ENCODE measurements at regions not wholly inside any gene's neighbourhood (a gene's known extent, or its start where the extent isn't known, plus 50 kb on each side); places are given as distances from the start of the nearest gene placed in this dataset.

- no peak overlapping the region for H3K4me3 Mint-ChIP-seq
- H3K27ac Mint-ChIP-seq (ENCODE audit: low read depth): no peak overlapping the region
Measured at GRCh38 chr9:107972346-107972745, 482.8 kb upstream of the KLF4 start.

GRCh38 chr9:107971241-107971640 lies 481.7 kb upstream of the KLF4 start:
- H3K36me3 Mint-ChIP-seq (ENCODE audit: insufficient read depth): no peaks in the 10 kb centered on the region
- DNase-seq (ENCODE audit: low spot score in 2 of 2) (no peak), ATAC-seq (replicated peaks; ENCODE audit: extremely low read depth, poor library complexity, severe bottlenecking) (no peak)
- peaks cover 15% of the 10 kb centered on the region for H3K9me3 Mint-ChIP-seq
- H3K27ac Mint-ChIP-seq (ENCODE audit: low read depth): no peak overlapping the region
- H3K4me1 Mint-ChIP-seq: no peaks in the 10 kb centered on the region
- no peaks in the 10 kb centered on the region for H3K27me3 Mint-ChIP-seq
- H3K4me3 Mint-ChIP-seq: no peak overlapping the region

More at GRCh38 chr9:107972346-107972745, 482.8 kb upstream of the KLF4 start:
- ATAC-seq (replicated peaks; ENCODE audit: extremely low read depth, poor library complexity, severe bottlenecking) (no peak), DNase-seq (ENCODE audit: low spot score in 2 of 2) (no peak)
- Mint-ChIP-seq H3K36me3 (ENCODE audit: insufficient read depth) (no peaks in the 10 kb centered on the region), H3K4me1 (no peaks in the 10 kb centered on the region), H3K9me3 (peaks cover 19% of the 10 kb centered on the region), H3K27me3 (no peaks in the 10 kb centered on the region)

- ATAC-seq (replicated peaks; ENCODE audit: extremely low read depth, poor library complexity, severe bottlenecking) (no peak), DNase-seq (ENCODE audit: low spot score in 2 of 2) (no peak)
- Mint-ChIP-seq H3K36me3 (ENCODE audit: insufficient read depth) (no peaks in the 10 kb centered on the region), H3K27me3 (no peaks in the 10 kb centered on the region), H3K9me3 (peaks cover 12% of the 10 kb centered on the region), H3K27ac (ENCODE audit: low read depth) (no peak overlapping the region), H3K4me1 (no peaks in the 10 kb centered on the region), H3K4me3 (no peak overlapping the region)
Measured at GRCh38 chr9:107970726-107971125, 481.2 kb upstream of the KLF4 start.

GRCh38 chr9:107969727-107970126 lies 480.2 kb upstream of the KLF4 start:
- no peak overlapping the region for H3K27ac Mint-ChIP-seq (ENCODE audit: low read depth)
- H3K36me3 Mint-ChIP-seq (ENCODE audit: insufficient read depth): no peaks in the 10 kb centered on the region
- DNase-seq (ENCODE audit: low spot score in 2 of 2) (no peak), ATAC-seq (replicated peaks; ENCODE audit: extremely low read depth, poor library complexity, severe bottlenecking) (no peak)
- no peak overlapping the region for H3K4me3 Mint-ChIP-seq
- H3K9me3 Mint-ChIP-seq: peaks cover 5% of the 10 kb centered on the region
- H3K27me3 Mint-ChIP-seq: no peaks in the 10 kb centered on the region
- H3K4me1 Mint-ChIP-seq: no peaks in the 10 kb centered on the region

GRCh38 chr9:107969141-107969540 lies 479.6 kb upstream of the KLF4 start:
- Mint-ChIP-seq H3K4me3 (no peak overlapping the region), H3K27me3 (no peaks in the 10 kb centered on the region), H3K36me3 (ENCODE audit: insufficient read depth) (no peaks in the 10 kb centered on the region), H3K9me3 (peaks cover 5% of the 10 kb centered on the region), H3K27ac (ENCODE audit: low read depth) (no peak overlapping the region), H3K4me1 (no peaks in the 10 kb centered on the region)
- DNase-seq (ENCODE audit: low spot score in 2 of 2) (no peak), ATAC-seq (replicated peaks; ENCODE audit: extremely low read depth, poor library complexity, severe bottlenecking) (no peak)

GRCh38 chr9:107963246-107963645 lies 473.7 kb upstream of the KLF4 start:
- Mint-ChIP-seq H3K4me1 (no peaks in the 10 kb centered on the region), H3K27me3 (no peaks in the 10 kb centered on the region), H3K9me3 (peaks cover 16% of the 10 kb centered on the region), H3K36me3 (ENCODE audit: insufficient read depth) (peaks cover 1% of the 10 kb centered on the region), H3K27ac (ENCODE audit: low read depth) (no peak overlapping the region), H3K4me3 (no peak overlapping the region)
- no peak for DNase-seq (ENCODE audit: low spot score in 2 of 2)
- ATAC-seq (replicated peaks; ENCODE audit: extremely low read depth, poor library complexity, severe bottlenecking): no peak

GRCh38 chr9:107960916-107961315 lies 471.3 kb upstream of the KLF4 start:
- Mint-ChIP-seq H3K4me3 (no peak overlapping the region), H3K9me3 (peaks cover 16% of the 10 kb centered on the region), H3K27me3 (no peaks in the 10 kb centered on the region), H3K27ac (ENCODE audit: low read depth) (no peak overlapping the region), H3K4me1 (no peaks in the 10 kb centered on the region), H3K36me3 (ENCODE audit: insufficient read depth) (peaks cover 1% of the 10 kb centered on the region)
- no peak for DNase-seq (ENCODE audit: low spot score in 2 of 2)
- no peak for ATAC-seq (replicated peaks; ENCODE audit: extremely low read depth, poor library complexity, severe bottlenecking)

- Mint-ChIP-seq H3K4me3 (no peak overlapping the region), H3K9me3 (peaks cover 28% of the 10 kb centered on the region), H3K27me3 (no peaks in the 10 kb centered on the region), H3K27ac (ENCODE audit: low read depth) (no peak overlapping the region), H3K36me3 (ENCODE audit: insufficient read depth) (no peaks in the 10 kb centered on the region), H3K4me1 (no peaks in the 10 kb centered on the region)
- no peak for DNase-seq (ENCODE audit: low spot score in 2 of 2)
- ATAC-seq (replicated peaks; ENCODE audit: extremely low read depth, poor library complexity, severe bottlenecking): no peak
Measured at GRCh38 chr9:107954312-107954711, 464.7 kb upstream of the KLF4 start.

GRCh38 chr9:107953556-107954125 lies 464.1 kb upstream of the KLF4 start:
- Mint-ChIP-seq H3K4me1 (no peaks in the 10 kb centered on the region), H3K9me3 (peaks cover 25% of the 10 kb centered on the region), H3K27ac (ENCODE audit: low read depth) (no peak overlapping the region), H3K4me3 (no peak overlapping the region), H3K36me3 (ENCODE audit: insufficient read depth) (no peaks in the 10 kb centered on the region), H3K27me3 (no peaks in the 10 kb centered on the region)
- ATAC-seq (replicated peaks; ENCODE audit: extremely low read depth, poor library complexity, severe bottlenecking): no peak
- no peak for DNase-seq (ENCODE audit: low spot score in 2 of 2)

GRCh38 chr9:107952773-107953172 lies 463.2 kb upstream of the KLF4 start:
- peaks cover 25% of the 10 kb centered on the region for H3K9me3 Mint-ChIP-seq
- no peaks in the 10 kb centered on the region for H3K27me3 Mint-ChIP-seq
- H3K27ac Mint-ChIP-seq (ENCODE audit: low read depth): no peak overlapping the region
- H3K4me1 Mint-ChIP-seq: no peaks in the 10 kb centered on the region
- no peaks in the 10 kb centered on the region for H3K36me3 Mint-ChIP-seq (ENCODE audit: insufficient read depth)
- DNase-seq (ENCODE audit: low spot score in 2 of 2) (no peak), ATAC-seq (replicated peaks; ENCODE audit: extremely low read depth, poor library complexity, severe bottlenecking) (no peak)
- H3K4me3 Mint-ChIP-seq: no peak overlapping the region

- Mint-ChIP-seq H3K27me3 (no peaks in the 10 kb centered on the region), H3K4me3 (no peak overlapping the region), H3K27ac (ENCODE audit: low read depth) (no peak overlapping the region), H3K9me3 (peaks cover 25% of the 10 kb centered on the region), H3K36me3 (ENCODE audit: insufficient read depth) (no peaks in the 10 kb centered on the region), H3K4me1 (no peaks in the 10 kb centered on the region)
- ATAC-seq (replicated peaks; ENCODE audit: extremely low read depth, poor library complexity, severe bottlenecking): no peak
- DNase-seq (ENCODE audit: low spot score in 2 of 2): no peak
Measured at GRCh38 chr9:107951511-107951910, 461.9 kb upstream of the KLF4 start.

- H3K4me1 Mint-ChIP-seq: no peaks in the 10 kb centered on the region
- no peak overlapping the region for H3K27ac Mint-ChIP-seq (ENCODE audit: low read depth)
- H3K27me3 Mint-ChIP-seq: no peaks in the 10 kb centered on the region
- DNase-seq (ENCODE audit: low spot score in 2 of 2) (no peak), ATAC-seq (replicated peaks; ENCODE audit: extremely low read depth, poor library complexity, severe bottlenecking) (no peak)
- H3K36me3 Mint-ChIP-seq (ENCODE audit: insufficient read depth): no peaks in the 10 kb centered on the region
- H3K9me3 Mint-ChIP-seq: peaks cover 16% of the 10 kb centered on the region
- H3K4me3 Mint-ChIP-seq: no peak overlapping the region
Measured at GRCh38 chr9:107949061-107949460, 459.5 kb upstream of the KLF4 start.

GRCh38 chr9:107948601-107949000 lies 459.0 kb upstream of the KLF4 start:
- Mint-ChIP-seq H3K4me3 (no peak overlapping the region), H3K27ac (ENCODE audit: low read depth) (no peak overlapping the region), H3K4me1 (no peaks in the 10 kb centered on the region), H3K9me3 (peaks cover 16% of the 10 kb centered on the region), H3K27me3 (no peaks in the 10 kb centered on the region), H3K36me3 (ENCODE audit: insufficient read depth) (no peaks in the 10 kb centered on the region)
- DNase-seq (ENCODE audit: low spot score in 2 of 2) (no peak), ATAC-seq (replicated peaks; ENCODE audit: extremely low read depth, poor library complexity, severe bottlenecking) (no peak)

- Mint-ChIP-seq H3K9me3 (peaks cover 18% of the 10 kb centered on the region), H3K4me1 (no peaks in the 10 kb centered on the region), H3K27ac (ENCODE audit: low read depth) (no peak overlapping the region), H3K36me3 (ENCODE audit: insufficient read depth) (no peaks in the 10 kb centered on the region), H3K27me3 (no peaks in the 10 kb centered on the region), H3K4me3 (no peak overlapping the region)
- ATAC-seq (replicated peaks; ENCODE audit: extremely low read depth, poor library complexity, severe bottlenecking) (no peak), DNase-seq (ENCODE audit: low spot score in 2 of 2) (no peak)
Measured at GRCh38 chr9:107948086-107948485, 458.5 kb upstream of the KLF4 start.

Measured in central memory CD8-positive, alpha-beta T cell (primary cell).